ENCODE measurements at regions not wholly inside any gene's neighbourhood (a gene's known extent, or its start where the extent isn't known, plus 50 kb on each side); places are given as distances from the start of the nearest gene placed in this dataset.

DNA sequence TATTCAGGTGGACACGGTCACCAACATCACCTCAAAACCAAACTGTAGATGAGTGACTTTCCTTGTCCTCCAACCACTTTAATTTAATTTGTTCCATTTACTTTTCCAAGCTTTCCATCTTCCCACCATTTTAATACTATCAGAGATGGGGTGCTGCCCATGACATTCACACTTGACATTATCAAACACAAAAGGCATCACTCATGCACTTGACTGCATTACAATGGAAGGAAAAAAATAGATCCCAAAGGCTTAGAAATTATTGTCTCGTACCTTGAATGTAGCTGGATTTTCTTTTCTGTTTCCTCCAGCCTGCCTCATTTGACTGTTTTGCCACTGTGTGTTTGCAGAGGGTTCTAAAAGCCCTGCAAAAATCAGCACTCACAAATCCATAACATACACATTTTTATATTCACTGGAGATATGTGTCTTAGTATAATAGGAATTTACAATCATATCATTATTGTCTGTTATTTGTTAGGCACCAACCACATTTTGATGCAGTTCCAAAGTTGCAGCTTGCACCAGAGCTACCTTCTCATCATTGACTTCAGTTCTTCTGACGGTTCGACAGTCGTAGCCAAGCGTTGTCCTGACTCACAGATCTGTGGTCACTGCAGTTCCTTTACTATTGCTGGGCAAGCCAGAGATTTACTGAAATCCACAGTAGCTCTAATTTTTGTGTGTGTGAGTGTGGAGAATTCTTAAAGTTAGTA is 712.3 kb upstream of the WWC1 start:
- DNase-seq (ENCODE audit: low read depth in 2 of 2): no peak

DNA sequence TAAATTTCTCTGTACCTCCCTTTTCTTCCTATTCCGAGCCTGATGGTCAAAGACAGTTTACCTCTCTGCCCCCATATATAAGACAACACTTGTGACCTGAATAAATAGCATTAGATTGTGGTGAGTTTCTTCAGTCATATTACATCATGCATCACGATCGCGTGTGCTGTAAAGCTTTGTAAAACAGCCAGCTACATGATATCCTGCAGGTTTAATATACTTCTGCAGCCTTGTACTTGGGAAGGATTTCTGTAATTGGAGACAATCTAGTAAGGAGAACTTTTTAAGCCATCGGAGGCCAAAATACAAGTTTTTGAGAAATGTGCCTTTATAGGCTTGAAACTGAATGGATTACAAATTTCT is 711.8 kb upstream of the WWC1 start:
- no peak for DNase-seq (ENCODE audit: low read depth in 2 of 2)

DNA sequence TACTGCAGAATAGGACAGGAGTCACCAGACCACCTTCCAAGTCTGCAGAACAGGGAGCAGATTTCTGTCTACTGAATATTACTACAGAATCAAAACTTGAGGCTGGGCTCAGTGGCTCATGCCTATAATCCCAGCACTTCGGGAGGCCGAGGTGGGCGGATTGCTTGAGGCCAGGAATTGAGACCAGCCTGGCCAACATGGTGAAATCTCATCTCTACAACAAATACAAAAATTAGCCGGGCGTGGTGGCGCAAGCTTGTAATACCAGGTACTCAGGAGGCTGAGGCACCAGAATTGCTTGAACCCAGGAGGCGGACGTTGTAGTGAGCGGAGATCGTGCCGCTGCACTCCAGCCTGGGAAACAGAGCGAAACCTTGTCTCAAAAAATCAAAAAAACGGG is 710.8 kb upstream of the WWC1 start:
- no peak for DNase-seq (ENCODE audit: low read depth in 2 of 2)

DNA sequence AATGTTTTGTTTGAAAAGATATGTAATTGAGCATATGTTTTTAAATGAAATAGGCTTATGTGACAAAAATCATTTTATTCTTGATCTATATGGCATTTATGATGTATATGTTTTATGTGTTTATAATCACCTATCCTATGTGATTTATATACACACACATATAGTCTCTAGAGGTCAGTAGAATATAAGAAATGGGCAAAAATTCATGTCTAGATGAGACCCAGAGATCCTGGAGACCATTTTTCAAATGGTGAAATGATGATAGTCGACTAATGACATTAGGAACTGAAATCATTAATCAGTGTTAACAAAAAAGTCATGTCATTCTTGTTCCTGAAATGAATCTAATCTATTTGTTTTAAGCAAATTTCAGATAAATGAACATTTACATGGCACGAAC is 709.2 kb upstream of the WWC1 start:
- no peak for DNase-seq (ENCODE audit: low read depth in 2 of 2)

DNA sequence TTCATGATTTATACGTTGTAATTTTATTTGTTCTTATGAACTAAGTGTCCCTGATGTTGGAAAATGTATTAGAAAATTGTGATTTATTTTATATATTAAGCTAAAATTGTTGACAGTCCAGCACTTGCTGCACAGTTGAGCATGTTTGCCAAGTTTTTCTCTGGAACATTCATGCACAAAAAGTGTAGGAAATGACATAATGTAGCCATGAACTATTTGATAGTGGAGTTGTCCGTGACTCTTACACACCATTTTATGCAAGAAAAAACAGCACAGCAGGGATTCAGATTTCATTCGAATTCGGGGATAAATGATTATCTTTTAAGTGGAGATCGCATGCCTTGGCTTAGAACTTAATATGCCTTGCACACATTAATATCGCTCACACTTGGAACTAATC is 708.6 kb upstream of the WWC1 start:
- DNase-seq (ENCODE audit: low read depth in 2 of 2): no peak

DNA sequence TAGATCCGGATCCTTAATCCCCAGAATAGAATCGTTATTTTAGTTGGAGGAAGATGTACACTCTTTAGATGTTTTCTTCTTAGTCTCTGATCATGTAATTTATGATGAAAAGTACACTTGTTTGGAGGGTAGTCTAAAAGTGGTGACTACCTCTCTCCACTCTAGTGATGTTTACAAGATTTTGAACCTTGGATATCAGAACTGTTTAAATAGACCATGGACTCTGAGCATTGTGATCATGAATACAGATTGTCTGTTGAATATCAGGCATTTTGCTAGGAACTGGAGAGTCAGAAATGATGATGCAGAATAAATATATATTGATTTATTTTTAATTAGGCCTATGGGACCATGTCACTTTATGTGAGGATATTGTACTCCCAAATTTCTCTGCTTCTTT is 706.3 kb upstream of the WWC1 start:
- DNase-seq (ENCODE audit: low read depth in 2 of 2): no peak

DNA sequence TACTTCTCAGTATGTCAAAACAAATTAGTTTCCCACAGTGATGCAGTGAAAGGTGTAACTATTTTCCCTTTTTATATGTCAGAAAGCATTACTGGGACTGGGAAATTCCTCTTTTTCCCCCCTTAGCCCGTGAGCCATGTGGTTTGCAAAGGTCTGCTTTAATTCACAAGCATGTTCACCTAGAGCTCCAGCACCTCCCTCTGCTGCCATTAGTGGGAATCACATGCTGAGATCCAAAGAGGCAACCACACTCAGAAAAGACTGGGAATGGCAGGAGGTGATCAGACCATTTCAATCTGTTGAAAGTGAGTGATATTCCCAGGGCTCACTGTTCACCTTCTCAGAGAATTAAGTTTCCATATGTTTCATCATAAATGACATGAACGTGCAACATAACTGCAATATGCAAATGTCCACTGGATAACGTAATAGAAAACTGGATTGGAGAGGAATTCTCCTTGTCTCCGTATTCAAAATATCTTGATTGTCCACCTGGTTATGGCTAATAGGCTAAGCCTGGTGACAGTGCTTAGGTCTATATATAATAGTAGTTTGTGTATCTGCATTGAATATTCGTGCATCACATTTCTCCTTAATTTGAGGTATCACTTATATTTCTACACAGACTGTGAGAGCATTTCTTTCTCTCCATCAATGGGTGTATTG is 703.5 kb upstream of the WWC1 start:
- no peak for DNase-seq (ENCODE audit: low read depth in 2 of 2)

DNA sequence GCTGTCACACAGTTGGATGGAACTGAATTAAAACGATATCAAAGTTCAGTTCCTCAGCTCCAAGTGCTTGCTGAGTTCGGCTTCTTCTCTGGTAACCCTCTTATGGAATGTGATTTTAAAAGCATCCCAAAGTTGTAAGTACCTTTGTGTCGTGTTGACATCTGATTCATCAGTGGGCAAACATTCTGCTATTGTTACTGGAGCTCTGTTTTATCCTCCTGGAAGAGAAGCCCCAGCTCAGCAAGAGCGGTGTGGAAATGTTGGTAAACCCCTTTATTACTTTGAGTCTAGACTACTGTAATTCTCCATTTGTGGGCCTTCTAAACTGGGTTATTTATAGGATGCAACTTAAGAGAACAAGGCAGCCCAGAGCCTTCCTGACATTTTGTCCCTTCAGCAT is 699.3 kb upstream of the WWC1 start:
- DNase-seq (ENCODE audit: low read depth in 2 of 2): no peak

DNA sequence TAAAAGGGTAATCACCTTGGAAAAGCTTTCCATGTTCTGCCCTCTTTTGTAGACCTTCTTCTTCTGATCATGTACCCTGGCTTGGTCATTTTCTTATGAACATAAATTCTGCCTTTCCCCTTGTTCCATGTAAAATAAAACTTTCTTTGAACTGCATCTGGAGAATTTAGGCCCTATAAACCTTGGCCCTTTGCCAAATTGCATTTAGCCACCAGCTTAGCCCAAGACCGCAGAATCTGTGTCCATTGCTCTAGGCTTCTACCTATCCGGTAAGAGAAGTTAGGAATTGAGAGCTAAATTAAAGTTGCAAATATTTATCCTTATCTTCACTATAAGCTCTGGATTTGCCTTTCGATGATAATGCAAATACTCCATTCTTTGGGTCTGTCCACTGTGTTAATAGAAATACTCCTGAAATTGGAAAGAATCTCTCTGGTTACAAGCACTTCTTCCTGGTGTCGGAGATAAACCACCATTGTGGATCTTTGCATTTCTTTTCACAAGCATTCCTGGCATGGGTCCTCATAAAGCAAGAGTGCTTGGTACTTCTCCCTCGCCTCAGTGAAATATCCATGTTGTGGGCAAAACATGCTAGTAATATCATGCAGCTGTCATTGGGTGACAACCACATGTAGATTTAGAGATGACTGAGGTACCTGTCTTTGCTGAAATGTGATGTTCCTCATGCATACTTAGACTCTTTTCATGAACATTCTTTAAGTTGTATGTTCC is 698.0 kb upstream of the WWC1 start:
- DNase-seq (ENCODE audit: low read depth in 2 of 2): no peak

DNA sequence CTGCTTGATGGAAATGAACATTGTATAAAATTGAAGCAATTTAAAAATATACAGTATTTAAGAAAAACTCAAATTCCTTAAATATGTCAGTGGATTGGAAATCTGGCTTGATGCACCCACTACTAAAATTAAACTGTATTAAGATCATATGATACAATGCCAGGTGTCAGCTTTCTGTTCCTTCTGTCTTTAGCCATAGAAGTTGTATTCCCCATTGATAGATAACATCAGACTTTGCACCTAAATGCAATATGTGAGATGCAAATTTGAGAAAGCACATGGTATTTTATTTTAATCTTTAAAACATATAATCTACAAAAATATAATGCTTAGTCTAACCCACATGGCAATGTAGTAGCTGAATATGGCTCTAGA is 697.4 kb upstream of the WWC1 start:
- no peak for DNase-seq (ENCODE audit: low read depth in 2 of 2)

DNA sequence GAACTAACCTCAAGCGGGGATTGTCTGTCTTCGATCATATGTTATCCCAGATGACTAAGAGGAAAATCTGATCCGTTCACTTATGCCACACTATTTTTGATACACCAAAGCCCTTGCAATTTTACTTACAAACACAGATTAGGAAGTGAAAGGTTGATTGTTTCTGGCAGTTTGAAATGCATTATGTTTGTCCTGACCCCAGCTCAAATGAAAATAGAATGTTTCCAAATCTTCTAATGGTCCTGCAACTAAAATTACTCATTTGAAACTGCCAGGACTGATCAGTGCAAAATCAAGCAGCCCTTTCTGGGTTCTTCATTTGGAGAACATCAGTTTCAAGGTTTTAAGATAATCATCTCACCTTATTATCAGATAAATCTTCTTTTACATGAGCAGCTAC is 696.7 kb upstream of the WWC1 start:
- no peak for DNase-seq (ENCODE audit: low read depth in 2 of 2)

DNA sequence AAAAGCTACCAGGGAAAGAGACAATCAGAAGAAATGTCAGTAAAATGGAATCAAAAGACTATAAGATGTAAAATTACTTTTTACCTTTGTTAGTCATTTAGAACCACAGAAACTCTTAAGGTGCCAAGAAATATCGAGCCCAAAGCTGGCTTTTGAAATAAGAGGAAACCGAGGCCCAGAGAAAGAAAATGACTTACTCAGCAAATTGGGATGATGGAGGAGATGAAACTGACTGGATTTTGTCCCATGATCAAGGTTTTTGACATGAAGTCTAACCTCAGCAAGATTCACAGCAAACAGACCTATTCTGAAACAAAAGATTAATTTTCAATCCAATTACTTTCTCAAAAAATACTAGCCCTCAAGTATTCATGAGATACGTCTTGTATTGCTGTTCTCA is 696.2 kb upstream of the WWC1 start:
- no peak for DNase-seq (ENCODE audit: low read depth in 2 of 2)

DNA sequence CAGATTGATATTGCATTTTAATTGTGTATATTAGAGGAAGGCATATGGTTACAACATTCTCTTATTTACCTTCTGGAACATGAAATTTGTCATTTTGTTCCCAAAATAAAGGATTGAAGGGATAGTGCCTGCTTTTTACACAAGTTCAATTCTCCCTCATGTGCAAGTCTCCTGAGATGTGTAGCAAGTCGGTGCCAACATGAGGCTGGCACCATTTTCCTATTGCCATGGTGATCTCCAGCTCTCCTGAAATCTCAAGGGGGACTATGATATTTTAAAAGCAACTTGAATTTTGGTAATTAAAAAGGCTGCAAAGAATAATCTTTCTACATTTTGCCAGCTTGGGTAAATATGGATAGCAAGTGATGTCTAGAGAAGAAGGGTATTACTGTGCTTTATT is 693.3 kb upstream of the WWC1 start:
- no peak for DNase-seq (ENCODE audit: low read depth in 2 of 2)

DNA sequence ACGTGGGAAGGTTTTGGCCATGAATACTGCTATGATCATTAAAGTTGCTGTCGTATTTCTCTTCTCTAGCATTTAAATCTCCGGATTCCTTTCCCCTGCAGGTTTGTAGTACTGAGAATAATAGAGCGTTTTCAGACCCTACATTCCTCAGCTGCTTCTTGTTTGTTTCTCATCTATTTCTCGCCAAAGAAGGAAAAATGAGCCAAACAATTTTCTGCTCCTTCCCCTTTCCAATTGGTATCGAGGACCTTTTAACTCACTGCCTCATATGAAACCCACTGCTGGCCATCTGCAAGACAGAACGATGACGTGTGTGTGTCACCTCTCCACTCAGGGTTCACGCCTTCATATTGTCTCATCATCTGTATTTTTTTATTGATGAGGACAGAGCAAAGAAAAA is 689.4 kb upstream of the WWC1 start:
- no peak for DNase-seq (ENCODE audit: low read depth in 2 of 2)

DNA sequence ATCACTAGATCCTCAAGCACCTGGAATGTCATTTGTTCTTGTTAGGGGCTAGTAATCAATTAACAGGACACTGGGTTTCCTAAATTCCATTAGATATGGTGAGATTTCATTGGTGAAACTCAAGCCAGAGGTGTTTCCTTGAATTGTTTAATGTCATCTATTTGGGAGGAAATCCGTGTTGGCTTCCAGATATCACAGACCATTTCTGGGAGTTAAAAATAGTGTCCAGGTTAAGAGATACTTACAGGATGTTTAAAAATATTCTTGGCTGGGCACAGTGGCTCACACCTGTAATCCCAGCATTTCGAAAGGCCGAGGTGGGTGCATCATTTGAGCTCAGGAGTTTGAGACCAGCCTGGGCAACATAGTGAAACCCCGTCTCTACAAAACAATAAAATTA is 688.3 kb upstream of the WWC1 start:
- DNase-seq (ENCODE audit: low read depth in 2 of 2): no peak

DNA sequence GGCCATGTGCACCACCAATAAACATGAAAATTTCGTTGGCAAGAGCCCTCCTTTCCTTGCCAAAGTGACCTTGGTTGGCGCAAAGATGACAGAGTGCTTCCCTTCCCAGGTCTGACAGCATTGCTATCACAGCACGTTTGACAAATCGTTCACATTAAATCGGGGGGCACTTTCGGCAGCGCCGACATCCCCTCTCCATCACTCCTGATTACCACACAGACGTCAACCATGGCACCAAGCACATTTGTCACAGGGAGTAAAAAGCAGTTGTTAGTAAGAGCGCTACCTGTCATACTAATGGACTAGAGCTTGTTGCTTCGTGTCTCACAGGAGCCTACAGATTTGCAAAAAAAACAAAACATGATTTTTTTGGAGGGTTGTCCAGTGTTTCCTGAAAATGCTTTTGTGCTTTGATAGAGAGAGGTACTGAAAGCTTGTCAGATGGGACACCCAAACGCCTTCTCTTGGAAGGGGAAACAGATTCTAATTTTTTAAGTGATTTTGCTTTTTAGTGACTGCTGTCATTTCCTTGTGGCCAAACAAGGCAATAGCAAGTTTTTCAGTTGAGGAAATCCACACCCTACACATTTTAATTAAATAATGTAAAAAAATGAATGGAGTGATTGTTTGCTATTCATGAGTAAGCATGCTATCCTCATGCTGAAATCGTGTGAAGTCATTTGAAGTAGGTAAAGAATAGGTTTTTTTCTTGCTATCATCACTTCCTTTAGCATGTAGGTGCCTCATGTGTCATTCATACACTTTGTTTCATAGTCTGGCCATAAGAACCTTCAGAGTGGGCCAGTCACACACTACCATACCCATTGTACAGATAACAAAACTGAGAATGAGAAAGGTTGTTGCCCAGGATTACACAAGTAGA is 682.8 kb upstream of the WWC1 start:
- DNase-seq (ENCODE audit: low read depth in 2 of 2): no peak

DNA sequence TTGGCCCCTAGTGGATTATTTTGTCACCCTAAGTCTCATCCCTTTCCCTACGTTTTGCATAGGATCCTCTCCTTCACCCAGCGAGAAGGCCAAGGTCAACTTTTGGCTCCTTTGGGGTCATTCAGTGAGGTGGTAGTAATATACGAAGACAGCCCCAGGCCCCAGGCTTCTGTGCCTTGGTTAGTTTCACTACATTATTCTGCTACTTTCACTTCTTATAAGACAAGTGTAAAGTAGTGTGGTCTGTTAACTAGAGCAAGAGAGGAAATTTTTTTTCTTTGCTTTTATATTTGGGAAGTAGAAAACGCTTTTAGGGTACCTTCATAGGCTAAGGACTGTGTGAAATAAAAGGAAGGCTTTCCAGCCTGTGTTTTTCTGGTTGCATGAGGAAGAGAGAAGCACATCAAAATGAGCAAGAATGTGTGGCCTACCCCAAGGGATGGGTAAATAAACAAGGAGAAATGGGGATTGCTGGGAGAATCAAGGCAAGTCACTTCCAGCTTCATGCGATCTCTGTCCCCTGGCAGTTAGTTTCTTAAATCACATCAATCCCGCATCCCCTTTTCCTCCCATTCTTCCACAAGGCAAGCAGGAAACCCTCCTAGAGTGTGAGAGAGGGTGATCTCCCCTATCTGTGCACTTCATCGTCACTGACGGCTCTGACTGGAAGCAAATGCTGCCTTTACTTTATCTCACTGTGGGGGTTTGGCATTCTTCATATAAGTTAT is 677.0 kb upstream of the WWC1 start:
- DNase-seq (ENCODE audit: low read depth in 2 of 2): no peak

DNA sequence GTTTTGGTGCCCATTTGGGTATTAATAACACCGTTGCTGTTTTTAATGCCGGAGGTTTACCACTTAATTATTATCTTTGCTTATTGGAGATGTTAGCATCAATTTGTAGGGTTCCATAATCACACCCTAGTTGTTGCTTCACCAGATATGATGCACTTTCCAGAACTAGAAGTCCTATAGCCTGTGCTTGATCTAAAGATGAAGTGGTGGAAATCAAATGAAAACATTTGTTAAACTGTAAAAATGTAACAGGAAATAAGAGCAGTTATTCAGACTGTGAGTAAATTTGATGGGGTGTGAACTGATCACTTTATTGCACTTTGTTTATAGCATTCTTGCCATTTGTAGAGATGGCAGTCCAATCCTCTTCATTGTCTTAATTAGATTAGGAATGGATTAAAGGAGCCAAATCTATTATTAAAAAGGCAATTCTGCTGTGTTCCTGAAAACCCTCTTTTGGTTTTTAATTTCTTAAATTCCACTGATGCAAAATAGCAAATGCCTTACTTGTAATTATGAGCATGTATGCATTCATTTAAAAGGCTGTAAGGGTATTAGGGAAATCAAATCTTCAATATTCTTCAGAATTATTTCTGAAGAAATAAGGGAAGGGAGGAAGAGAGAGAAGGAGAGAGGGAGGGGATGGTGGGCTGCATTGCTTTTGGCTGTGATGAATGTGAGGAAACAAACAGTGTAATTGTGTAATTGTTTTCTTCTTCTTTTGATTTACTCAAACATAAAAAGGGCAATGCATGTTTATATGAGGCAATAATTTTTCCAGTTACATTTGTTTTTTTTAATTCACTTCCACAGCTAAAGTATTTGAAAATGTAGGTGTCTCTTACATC is 675.2 kb upstream of the WWC1 start:
- DNase-seq (ENCODE audit: low read depth in 2 of 2): no peak

DNA sequence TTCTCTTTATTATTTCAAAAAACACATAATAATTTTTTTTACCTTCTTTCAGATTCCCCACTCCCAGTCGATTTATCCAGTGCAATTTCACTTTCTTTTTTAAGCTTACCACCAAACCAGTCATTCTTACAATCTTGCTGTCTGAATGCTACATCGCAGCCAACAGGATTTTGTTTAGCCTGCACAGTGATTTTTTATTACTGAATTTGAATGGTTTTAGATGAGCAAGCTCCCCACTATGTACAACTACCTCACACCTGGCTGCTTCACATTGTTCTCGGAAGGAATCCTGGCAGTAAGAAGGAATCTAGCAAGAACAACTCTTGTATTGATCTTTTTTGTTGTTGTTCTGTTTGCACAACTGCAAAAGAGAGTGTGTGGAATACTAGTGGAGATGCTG is 668.1 kb upstream of the WWC1 start:
- no peak for DNase-seq (ENCODE audit: low read depth in 2 of 2)

DNA sequence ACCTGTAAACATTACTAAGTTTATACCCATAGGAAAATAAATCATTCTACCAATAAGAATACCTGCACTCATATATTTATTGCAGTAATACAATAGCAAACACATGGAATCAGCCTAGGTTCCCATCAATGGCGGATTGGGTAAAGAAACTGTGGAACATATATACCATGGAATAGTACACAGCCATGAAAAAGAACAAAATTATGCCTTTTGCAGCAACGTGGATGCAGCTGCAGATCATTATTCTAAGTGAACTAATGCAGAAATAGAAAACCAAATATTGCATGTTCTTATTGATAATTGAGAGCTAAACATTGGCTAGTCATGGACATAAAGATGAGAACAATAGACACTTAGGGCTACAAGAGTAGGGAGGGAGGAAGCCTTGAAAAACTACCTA is 667.4 kb upstream of the WWC1 start:
- no peak for DNase-seq (ENCODE audit: low read depth in 2 of 2)

Data from stimulated activated CD4-positive, alpha-beta T cell treated with anti-CD3 and anti-CD28 coated beads, Interleukin-1b, Interleukin-23, amount 100 ng/mL, for 4 hours (primary cell).